Activated T-cell treated with anti-CD3 and anti-CD28 coated beads, Interleukin-2, amount 50 U/mL, for 24 hours (primary cell): ENCODE measurements at regions not wholly inside any gene's neighbourhood (a gene's known extent, or its start where the extent isn't known, plus 50 kb on each side); places are given as distances from the start of the nearest gene placed in this dataset.

Experiments
- DNase-seq: peaks from one replicate; pipeline ENCODE4 v3.0.0-alpha.2; 2020
- H3K27ac Mint-ChIP-seq: 2 replicates; pipeline ENCODE4 v1.8.0; 2020; ENCODE audit warnings: mild to moderate bottlenecking, mixed read lengths
- H3K27me3 Mint-ChIP-seq: 2 replicates; pipeline ENCODE4 v1.8.0; 2020; ENCODE audit warnings: mixed read lengths
- H3K36me3 Mint-ChIP-seq: 2 replicates; pipeline ENCODE4 v1.8.0; 2020; ENCODE audit warnings: low read depth, mixed read lengths
- H3K4me1 Mint-ChIP-seq: 2 replicates; pipeline ENCODE4 v1.8.0; 2020; ENCODE audit warnings: low read depth, mixed read lengths
- H3K4me3 Mint-ChIP-seq: 2 replicates; pipeline ENCODE4 v1.8.0; 2020; ENCODE audit warnings: mild to moderate bottlenecking, moderate library complexity, mixed read lengths
- H3K9me3 Mint-ChIP-seq: 2 replicates; pipeline ENCODE4 v1.8.0; 2020; ENCODE audit warnings: mixed read lengths

GRCh38 chr12:105423237-105423636, 92.7 kb downstream of the C12orf75 start:
- H3K27me3 Mint-ChIP-seq: peaks cover 18% of the 10 kb centered on the region
- H3K4me3 Mint-ChIP-seq: no peak overlapping the region
- H3K9me3 Mint-ChIP-seq: no peaks in the 10 kb centered on the region
- DNase-seq: no peak
- no peak overlapping the region for H3K27ac Mint-ChIP-seq
- peaks cover 9% of the 10 kb centered on the region for H3K4me1 Mint-ChIP-seq
- no peaks in the 10 kb centered on the region for H3K36me3 Mint-ChIP-seq

- Mint-ChIP-seq H3K36me3 (no peaks in the 10 kb centered on the region), H3K27me3 (peaks cover 21% of the 10 kb centered on the region), H3K9me3 (no peaks in the 10 kb centered on the region), H3K4me3 (no peak overlapping the region), H3K4me1 (peaks cover 9% of the 10 kb centered on the region), H3K27ac (no peak overlapping the region)
- no peak for DNase-seq
These were observed 93.4 kb downstream of the C12orf75 start for GRCh38 chr12:105423921-105424320.

- H3K4me1 Mint-ChIP-seq: peaks cover 9% of the 10 kb centered on the region
- H3K27me3 Mint-ChIP-seq: peaks cover 23% of the 10 kb centered on the region
- no peaks in the 10 kb centered on the region for H3K9me3 Mint-ChIP-seq
- no peak overlapping the region for H3K27ac Mint-ChIP-seq
- H3K4me3 Mint-ChIP-seq: no peak overlapping the region
- DNase-seq: no peak
- no peaks in the 10 kb centered on the region for H3K36me3 Mint-ChIP-seq
These were observed 95.0 kb downstream of the C12orf75 start for GRCh38 chr12:105425254-105426174.

- Mint-ChIP-seq H3K4me1 (peaks cover 9% of the 10 kb centered on the region), H3K36me3 (no peaks in the 10 kb centered on the region), H3K27me3 (peaks cover 23% of the 10 kb centered on the region), H3K9me3 (no peaks in the 10 kb centered on the region), H3K27ac (no peak overlapping the region), H3K4me3 (no peak overlapping the region)
- no peak for DNase-seq
These were observed 96.3 kb downstream of the C12orf75 start for GRCh38 chr12:105426766-105427165.

- Mint-ChIP-seq H3K4me1 (peaks cover 9% of the 10 kb centered on the region), H3K9me3 (no peaks in the 10 kb centered on the region), H3K27ac (no peak overlapping the region), H3K27me3 (peaks cover 23% of the 10 kb centered on the region), H3K36me3 (no peaks in the 10 kb centered on the region), H3K4me3 (no peak overlapping the region)
- DNase-seq: no peak
These were observed 97.4 kb downstream of the C12orf75 start for GRCh38 chr12:105427883-105428282.

- no peak for DNase-seq
- no peaks in the 10 kb centered on the region for H3K36me3 Mint-ChIP-seq
- H3K9me3 Mint-ChIP-seq: no peaks in the 10 kb centered on the region
- no peak overlapping the region for H3K4me3 Mint-ChIP-seq
- no peak overlapping the region for H3K27ac Mint-ChIP-seq
- H3K4me1 Mint-ChIP-seq: no peaks in the 10 kb centered on the region
- H3K27me3 Mint-ChIP-seq: peaks cover 29% of the 10 kb centered on the region
These were observed 98.4 kb downstream of the C12orf75 start for GRCh38 chr12:105428793-105429395.

GRCh38 chr12:105429511-105429910, 99.0 kb downstream of the C12orf75 start:
- H3K9me3 Mint-ChIP-seq: no peaks in the 10 kb centered on the region
- no peaks in the 10 kb centered on the region for H3K4me1 Mint-ChIP-seq
- H3K4me3 Mint-ChIP-seq: no peak overlapping the region
- DNase-seq: no peak
- H3K36me3 Mint-ChIP-seq: no peaks in the 10 kb centered on the region
- H3K27ac Mint-ChIP-seq: no peak overlapping the region
- peaks cover 32% of the 10 kb centered on the region for H3K27me3 Mint-ChIP-seq

- DNase-seq: no peak
- peaks cover 36% of the 10 kb centered on the region for H3K27me3 Mint-ChIP-seq
- H3K4me3 Mint-ChIP-seq: no peak overlapping the region
- H3K27ac Mint-ChIP-seq: no peak overlapping the region
- no peaks in the 10 kb centered on the region for H3K36me3 Mint-ChIP-seq
- no peaks in the 10 kb centered on the region for H3K4me1 Mint-ChIP-seq
- no peaks in the 10 kb centered on the region for H3K9me3 Mint-ChIP-seq
These were observed 101.1 kb downstream of the C12orf75 start for GRCh38 chr12:105431537-105432100.

- Mint-ChIP-seq H3K4me3 (no peak overlapping the region), H3K27me3 (peaks cover 25% of the 10 kb centered on the region), H3K27ac (no peak overlapping the region), H3K9me3 (no peaks in the 10 kb centered on the region), H3K36me3 (no peaks in the 10 kb centered on the region), H3K4me1 (no peaks in the 10 kb centered on the region)
- DNase-seq: no peak
These were observed 103.3 kb downstream of the C12orf75 start for GRCh38 chr12:105433804-105434203.

- Mint-ChIP-seq H3K27ac (no peak overlapping the region), H3K36me3 (no peaks in the 10 kb centered on the region), H3K4me3 (no peak overlapping the region), H3K27me3 (peaks cover 36% of the 10 kb centered on the region), H3K4me1 (no peaks in the 10 kb centered on the region), H3K9me3 (no peaks in the 10 kb centered on the region)
- DNase-seq: no peak
These were observed 106.1 kb downstream of the C12orf75 start for GRCh38 chr12:105436636-105437035.

- peaks cover 50% of the 10 kb centered on the region for H3K27me3 Mint-ChIP-seq
- no peak for DNase-seq
- no peak overlapping the region for H3K27ac Mint-ChIP-seq
- H3K4me3 Mint-ChIP-seq: no peak overlapping the region
- peaks cover under 1% of the 10 kb centered on the region for H3K4me1 Mint-ChIP-seq
- no peaks in the 10 kb centered on the region for H3K36me3 Mint-ChIP-seq
- H3K9me3 Mint-ChIP-seq: no peaks in the 10 kb centered on the region
These were observed 109.7 kb downstream of the C12orf75 start for GRCh38 chr12:105440037-105440664.

GRCh38 chr12:105443802-105444652, 113.5 kb downstream of the C12orf75 start:
- Mint-ChIP-seq H3K4me3 (no peak overlapping the region), H3K9me3 (no peaks in the 10 kb centered on the region), H3K4me1 (peaks cover 1% of the 10 kb centered on the region), H3K27me3 (peaks cover 46% of the 10 kb centered on the region), H3K27ac (no peak overlapping the region), H3K36me3 (no peaks in the 10 kb centered on the region)
- no peak for DNase-seq

- Mint-ChIP-seq H3K9me3 (no peaks in the 10 kb centered on the region), H3K27me3 (peaks cover 41% of the 10 kb centered on the region)
These were observed 114.2 kb downstream of the C12orf75 start for GRCh38 chr12:105444653-105445102.

GRCh38 chr12:105445249-105445648, 114.8 kb downstream of the C12orf75 start:
- H3K9me3 Mint-ChIP-seq: no peaks in the 10 kb centered on the region
- no peak overlapping the region for H3K4me3 Mint-ChIP-seq
- peaks cover 1% of the 10 kb centered on the region for H3K4me1 Mint-ChIP-seq
- DNase-seq: no peak
- H3K27ac Mint-ChIP-seq: no peak overlapping the region
- H3K36me3 Mint-ChIP-seq: no peaks in the 10 kb centered on the region
- H3K27me3 Mint-ChIP-seq: peaks cover 36% of the 10 kb centered on the region

More at GRCh38 chr12:105444653-105445102, 114.2 kb downstream of the C12orf75 start:
- no peak for DNase-seq
- Mint-ChIP-seq H3K36me3 (no peaks in the 10 kb centered on the region), H3K4me1 (peaks cover 1% of the 10 kb centered on the region), H3K27ac (no peak overlapping the region), H3K4me3 (no peak overlapping the region)
